PC-9 (cell line): ENCODE measurements at regions not wholly inside any gene's neighbourhood (a gene's known extent, or its start where the extent isn't known, plus 50 kb on each side); places are given as distances from the start of the nearest gene placed in this dataset.

Experiments
- BruUV-seq: library from RNA; stranded (reverse); fragments of 400-500 nt; replicated peaks from 2 replicates; lab custom pipeline; 2021; lab: Mats Ljungman, UMichigan
- CTCF ChIA-PET: fragments of 300-600 bp; sonication (Branson Sonifier 250); formaldehyde crosslinking; loops from one replicate; lab custom pipeline; 2022; ENCODE audit warnings: antibody characterized with exemption; lab: Charles Lee
- POLR2A ChIA-PET: fragments of 300-600 bp; sonication (Branson Sonifier 250); formaldehyde crosslinking; loops from one replicate; lab custom pipeline; 2022; ENCODE audit warnings: antibody characterized with exemption; ENCODE audit not compliant: unreplicated experiment; lab: Charles Lee
- DNase-seq, 2 experiments: peaks; one replicate each; pipeline versions ENCODE4 v3.0.0 to v3.0.0-alpha.2; 2015 to 2022; ENCODE audit warnings: mixed read lengths in 1 of 2
- H2AFZ ChIP-seq: fragments of 200-600 bp; sonication (generic); 2 replicates; pipeline ENCODE4 v1.8.1; 2017; ENCODE audit warnings: antibody characterized with exemption
- H3F3A ChIP-seq: fragments of 200-600 bp; sonication (generic); 2 replicates; pipeline ENCODE4 v1.8.1; 2017; ENCODE audit warnings: antibody characterized with exemption, mild to moderate bottlenecking, low read depth; ENCODE audit not compliant: insufficient read depth
- H3K27ac ChIP-seq: fragments of 200-600 bp; sonication (generic); 2 replicates; pipeline ENCODE4 v1.6.1; 2016; ENCODE audit warnings: mixed run types
- H3K27me3 ChIP-seq: fragments of 200-600 bp; sonication (generic); 2 replicates; pipeline ENCODE4 v1.6.1; 2016; ENCODE audit warnings: low read depth, mixed run types; ENCODE audit not compliant: insufficient read depth
- H3K36me3 ChIP-seq: fragments of 200-600 bp; sonication (generic); 2 replicates; pipeline ENCODE4 v1.6.1; 2016; ENCODE audit warnings: low read depth, mixed run types
- H3K4me1 ChIP-seq: fragments of 200-600 bp; sonication (generic); replicated peaks from 2 replicates; pipeline ENCODE4 v1.6.1; 2016; ENCODE audit warnings: mixed run types; ENCODE audit not compliant: insufficient read depth
- H3K4me2 ChIP-seq: fragments of 200-600 bp; sonication (generic); 2 replicates; pipeline ENCODE4 v1.6.1; 2017; ENCODE audit warnings: mixed run types
- H3K4me3 ChIP-seq: fragments of 200-600 bp; sonication (generic); 2 replicates; pipeline ENCODE4 v1.6.1; 2016; ENCODE audit warnings: mixed run types
- H3K79me2 ChIP-seq: fragments of 200-600 bp; sonication (generic); 2 replicates; pipeline ENCODE4 v1.6.1; 2017; ENCODE audit warnings: low read depth, mixed run types
- H3K9me2 ChIP-seq: fragments of 200-600 bp; sonication (generic); 2 replicates; pipeline ENCODE4 v1.8.1; 2017; ENCODE audit warnings: mild to moderate bottlenecking; ENCODE audit not compliant: insufficient read depth
- H3K9me3 ChIP-seq: fragments of 200-600 bp; sonication (generic); 2 replicates; pipeline ENCODE4 v1.8.1; 2016; ENCODE audit warnings: low read depth; ENCODE audit not compliant: insufficient read depth
- H4K20me1 ChIP-seq: fragments of 200-600 bp; sonication (generic); 2 replicates; pipeline ENCODE4 v1.8.1; 2017; ENCODE audit not compliant: insufficient read depth
- CTCF ChIP-seq: fragments of 200-600 bp; sonication (generic); conservative IDR thresholded peaks from 2 replicates; pipeline ENCODE4 v1.6.1; 2017; ENCODE audit warnings: mixed run types, antibody characterized with exemption, mild to moderate bottlenecking, moderate library complexity
- EZH2 ChIP-seq: fragments of 200-600 bp; sonication (generic); IDR thresholded peaks from 2 replicates; pipeline ENCODE4 v1.8.0; 2017; ENCODE audit warnings: antibody characterized with exemption, low read depth
- intact Hi-C: fragments of 100-400 bp; cut with micrococcal nuclease; formaldehyde crosslinking; loops from one replicate; pipeline ENCODE4 v1.10.0; 2022; ENCODE audit not compliant: unreplicated experiment

GRCh38 chr5:106976363-106976762 lies 694.4 kb downstream of the EFNA5 start:
- Histone ChIP-seq H2AFZ (no peak overlapping the region), H3K36me3 (no peaks in the 10 kb centered on the region), H3F3A (no peaks in the 10 kb centered on the region), H3K9me2 (no peaks in the 10 kb centered on the region), H3K4me3 (no peak overlapping the region), H4K20me1 (no peaks in the 10 kb centered on the region), H3K79me2 (no peaks in the 10 kb centered on the region), H3K27me3 (no peaks in the 10 kb centered on the region), H3K4me1 (no peaks in the 10 kb centered on the region), H3K4me2 (no peak overlapping the region), H3K9me3 (no peaks in the 10 kb centered on the region), H3K27ac (no peak overlapping the region)
- intact Hi-C loops, result no loop called here
- CTCF ChIA-PET, result no interaction called here
- no peak for DNase-seq
- POLR2A ChIA-PET, result no interaction called here
- BruUV-seq, result no TSS peak
- no peak for TF ChIP-seq EZH2
- no peak for TF ChIP-seq CTCF

DNA sequence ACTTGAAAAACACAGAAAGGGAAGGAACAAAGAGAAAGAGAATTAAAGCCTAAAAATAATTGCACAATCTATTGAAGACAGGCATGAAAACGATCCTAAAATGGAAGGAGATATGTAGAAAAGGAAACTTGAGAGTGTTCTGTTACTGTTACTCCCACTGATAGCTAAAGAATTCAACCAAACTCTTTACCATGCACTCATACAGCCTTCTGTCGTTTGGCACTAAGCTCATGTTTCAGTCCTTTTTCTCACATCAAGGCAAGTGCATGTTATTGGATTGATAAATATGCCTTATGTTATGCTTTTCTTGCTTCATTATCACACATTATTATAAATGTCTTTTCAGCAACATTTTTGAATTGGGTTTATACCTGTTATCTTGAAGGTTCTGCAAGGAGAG lies 696.5 kb downstream of the EFNA5 start:
- H3F3A ChIP-seq, result no peaks in the 10 kb centered on the region

DNA sequence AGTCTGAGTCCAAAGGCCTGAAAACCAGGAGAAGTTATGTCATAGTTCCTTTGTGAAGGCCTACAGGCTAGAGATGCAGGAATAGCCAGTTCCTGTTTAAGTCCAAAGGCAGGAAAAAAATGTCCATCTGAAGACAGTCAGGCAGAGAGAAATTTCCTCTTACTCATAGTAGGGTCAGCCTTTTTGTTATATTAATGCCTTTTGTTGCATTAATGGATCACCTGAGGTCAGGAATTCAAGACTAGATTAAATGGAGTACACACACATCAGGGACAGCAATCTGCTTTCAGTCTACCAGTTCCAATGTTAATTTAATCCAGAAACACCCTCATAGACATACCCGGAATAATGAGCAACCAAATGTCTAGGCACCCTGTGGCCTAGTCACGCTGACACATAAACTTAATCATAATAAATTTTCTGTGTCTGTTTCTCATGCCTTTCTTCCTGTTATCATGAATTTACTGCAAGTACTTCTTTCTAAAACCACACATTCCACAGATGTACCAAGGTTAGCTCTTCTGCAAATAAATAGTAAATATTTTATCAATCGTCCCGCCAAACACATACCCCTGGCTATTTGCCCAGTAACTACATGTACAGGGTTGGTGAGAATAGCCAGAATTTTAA lies 703.9 kb downstream of the EFNA5 start:
- intact Hi-C loops, result no loop called here
- TF ChIP-seq CTCF, result no peak
- no peak for TF ChIP-seq EZH2
- Histone ChIP-seq H3K36me3 (no peaks in the 10 kb centered on the region), H3K9me2 (no peaks in the 10 kb centered on the region; the same call in 1 of the 2 replicates), H3K4me2 (no peak overlapping the region), H2AFZ (no peak overlapping the region), H3K9me3 (no peaks in the 10 kb centered on the region), H3K27ac (no peak overlapping the region), H3K4me3 (no peak overlapping the region), H3K79me2 (no peaks in the 10 kb centered on the region), H3K27me3 (no peaks in the 10 kb centered on the region), H4K20me1 (no peaks in the 10 kb centered on the region), H3K4me1 (peaks cover 10% of the 10 kb centered on the region), H3F3A (no peaks in the 10 kb centered on the region)
- POLR2A ChIA-PET, result no interaction called here
- DNase-seq, result no peak
- no TSS peak for BruUV-seq
- CTCF ChIA-PET, result no interaction called here

More for the DNA sequence above, 696.5 kb downstream of the EFNA5 start:
- no peaks in the 10 kb centered on the region for H3K9me2 ChIP-seq
- no peak overlapping the region; the same call in 1 of the 2 replicates for H2AFZ ChIP-seq
- BruUV-seq, result no TSS peak
- H3K36me3 ChIP-seq, result no peaks in the 10 kb centered on the region
- intact Hi-C loops, result no loop called here
- ChIA-PET POLR2A (no interaction called here), CTCF (no interaction called here)
- no peaks in the 10 kb centered on the region for H4K20me1 ChIP-seq
- DNase-seq, result no peak
- H3K4me3 ChIP-seq, result no peak overlapping the region
- H3K27ac ChIP-seq, result no peak overlapping the region
- no peaks in the 10 kb centered on the region for H3K4me1 ChIP-seq
- TF ChIP-seq EZH2 (no peak), CTCF (no peak)
- no peaks in the 10 kb centered on the region for H3K9me3 ChIP-seq
- no peaks in the 10 kb centered on the region for H3K79me2 ChIP-seq
- H3K4me2 ChIP-seq, result no peak overlapping the region
- H3K27me3 ChIP-seq, result no peaks in the 10 kb centered on the region
